ENCODE measurements at regions not wholly inside any gene's neighbourhood (a gene's known extent, or its start where the extent isn't known, plus 50 kb on each side); places are given as distances from the start of the nearest gene placed in this dataset.

DNA sequence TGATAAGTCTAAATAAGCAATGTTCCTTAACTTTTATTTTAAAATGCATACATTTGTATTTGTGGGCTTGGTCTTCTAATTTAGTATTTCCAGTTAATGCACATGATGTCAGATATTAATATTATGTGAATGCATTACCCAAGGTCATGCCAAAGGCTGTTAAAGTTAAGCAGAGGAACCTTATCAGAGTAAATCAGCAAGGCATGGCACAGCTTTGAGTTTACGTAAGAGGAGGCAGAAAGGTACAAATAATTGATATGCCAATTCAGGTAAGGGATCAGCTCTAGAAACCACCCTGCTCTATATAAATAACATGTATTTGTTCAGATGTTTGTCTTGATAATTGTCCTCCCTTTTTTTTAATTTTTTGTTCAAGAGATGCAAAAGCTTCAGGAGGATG, 64.5 kb upstream of the CHRM3 start:
- no peak for TF ChIP-seq ZNF658 (tag by site-specific recombination; IDR thresholded peaks at IDR 0.05)
- TF ChIP-seq, protein P1, sequence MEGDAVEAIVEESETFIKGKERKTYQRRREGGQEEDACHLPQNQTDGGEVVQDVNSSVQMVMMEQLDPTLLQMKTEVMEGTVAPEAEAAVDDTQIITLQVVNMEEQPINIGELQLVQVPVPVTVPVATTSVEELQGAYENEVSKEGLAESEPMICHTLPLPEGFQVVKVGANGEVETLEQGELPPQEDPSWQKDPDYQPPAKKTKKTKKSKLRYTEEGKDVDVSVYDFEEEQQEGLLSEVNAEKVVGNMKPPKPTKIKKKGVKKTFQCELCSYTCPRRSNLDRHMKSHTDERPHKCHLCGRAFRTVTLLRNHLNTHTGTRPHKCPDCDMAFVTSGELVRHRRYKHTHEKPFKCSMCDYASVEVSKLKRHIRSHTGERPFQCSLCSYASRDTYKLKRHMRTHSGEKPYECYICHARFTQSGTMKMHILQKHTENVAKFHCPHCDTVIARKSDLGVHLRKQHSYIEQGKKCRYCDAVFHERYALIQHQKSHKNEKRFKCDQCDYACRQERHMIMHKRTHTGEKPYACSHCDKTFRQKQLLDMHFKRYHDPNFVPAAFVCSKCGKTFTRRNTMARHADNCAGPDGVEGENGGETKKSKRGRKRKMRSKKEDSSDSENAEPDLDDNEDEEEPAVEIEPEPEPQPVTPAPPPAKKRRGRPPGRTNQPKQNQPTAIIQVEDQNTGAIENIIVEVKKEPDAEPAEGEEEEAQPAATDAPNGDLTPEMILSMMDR (tag by site-specific recombination; IDR thresholded peaks at IDR 0.05) = no peak
- TF ChIP-seq, protein P2, sequence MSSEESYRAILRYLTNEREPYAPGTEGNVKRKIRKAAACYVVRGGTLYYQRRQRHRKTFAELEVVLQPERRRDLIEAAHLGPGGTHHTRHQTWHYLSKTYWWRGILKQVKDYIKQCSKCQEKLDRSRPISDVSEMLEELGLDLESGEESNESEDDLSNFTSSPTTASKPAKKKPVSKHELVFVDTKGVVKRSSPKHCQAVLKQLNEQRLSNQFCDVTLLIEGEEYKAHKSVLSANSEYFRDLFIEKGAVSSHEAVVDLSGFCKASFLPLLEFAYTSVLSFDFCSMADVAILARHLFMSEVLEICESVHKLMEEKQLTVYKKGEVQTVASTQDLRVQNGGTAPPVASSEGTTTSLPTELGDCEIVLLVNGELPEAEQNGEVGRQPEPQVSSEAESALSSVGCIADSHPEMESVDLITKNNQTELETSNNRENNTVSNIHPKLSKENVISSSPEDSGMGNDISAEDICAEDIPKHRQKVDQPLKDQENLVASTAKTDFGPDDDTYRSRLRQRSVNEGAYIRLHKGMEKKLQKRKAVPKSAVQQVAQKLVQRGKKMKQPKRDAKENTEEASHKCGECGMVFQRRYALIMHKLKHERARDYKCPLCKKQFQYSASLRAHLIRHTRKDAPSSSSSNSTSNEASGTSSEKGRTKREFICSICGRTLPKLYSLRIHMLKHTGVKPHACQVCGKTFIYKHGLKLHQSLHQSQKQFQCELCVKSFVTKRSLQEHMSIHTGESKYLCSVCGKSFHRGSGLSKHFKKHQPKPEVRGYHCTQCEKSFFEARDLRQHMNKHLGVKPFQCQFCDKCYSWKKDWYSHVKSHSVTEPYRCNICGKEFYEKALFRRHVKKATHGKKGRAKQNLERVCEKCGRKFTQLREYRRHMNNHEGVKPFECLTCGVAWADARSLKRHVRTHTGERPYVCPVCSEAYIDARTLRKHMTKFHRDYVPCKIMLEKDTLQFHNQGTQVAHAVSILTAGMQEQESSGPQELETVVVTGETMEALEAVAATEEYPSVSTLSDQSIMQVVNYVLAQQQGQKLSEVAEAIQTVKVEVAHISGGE (tag by site-specific recombination; conservative IDR thresholded peaks at IDR 0.05; ENCODE audit: low read depth) = no peak
- TF ChIP-seq, protein P3, sequence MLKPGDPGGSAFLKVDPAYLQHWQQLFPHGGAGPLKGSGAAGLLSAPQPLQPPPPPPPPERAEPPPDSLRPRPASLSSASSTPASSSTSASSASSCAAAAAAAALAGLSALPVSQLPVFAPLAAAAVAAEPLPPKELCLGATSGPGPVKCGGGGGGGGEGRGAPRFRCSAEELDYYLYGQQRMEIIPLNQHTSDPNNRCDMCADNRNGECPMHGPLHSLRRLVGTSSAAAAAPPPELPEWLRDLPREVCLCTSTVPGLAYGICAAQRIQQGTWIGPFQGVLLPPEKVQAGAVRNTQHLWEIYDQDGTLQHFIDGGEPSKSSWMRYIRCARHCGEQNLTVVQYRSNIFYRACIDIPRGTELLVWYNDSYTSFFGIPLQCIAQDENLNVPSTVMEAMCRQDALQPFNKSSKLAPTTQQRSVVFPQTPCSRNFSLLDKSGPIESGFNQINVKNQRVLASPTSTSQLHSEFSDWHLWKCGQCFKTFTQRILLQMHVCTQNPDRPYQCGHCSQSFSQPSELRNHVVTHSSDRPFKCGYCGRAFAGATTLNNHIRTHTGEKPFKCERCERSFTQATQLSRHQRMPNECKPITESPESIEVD (tag by site-specific recombination; IDR thresholded peaks at IDR 0.05) = no peak
- TF ChIP-seq ZNF114 (tag by site-specific recombination; IDR thresholded peaks at IDR 0.05) = no peak
- no peak for TF ChIP-seq KLF16 (tag by site-specific recombination; IDR thresholded peaks at IDR 0.05)
